ENCODE measurements at regions not wholly inside any gene's neighbourhood (a gene's known extent, or its start where the extent isn't known, plus 50 kb on each side); places are given as distances from the start of the nearest gene placed in this dataset.

DNA sequence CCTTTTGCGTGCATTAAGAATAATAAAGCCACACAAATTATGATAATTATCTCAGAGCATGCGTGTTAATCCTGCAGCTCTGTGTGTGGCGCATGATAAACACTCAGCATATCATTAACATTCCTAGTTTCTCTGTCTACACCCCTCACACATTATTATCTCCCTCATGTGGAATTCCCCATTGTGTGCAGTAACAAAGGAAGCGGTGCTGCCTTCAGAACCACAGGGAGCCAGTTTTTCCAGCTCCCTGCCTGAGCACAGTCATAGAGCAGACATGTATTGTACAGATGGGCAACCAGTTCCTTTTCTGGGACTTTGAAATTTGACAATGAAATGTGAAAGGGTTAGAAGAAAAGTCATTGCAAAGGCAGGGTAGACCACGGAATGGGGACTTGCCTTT, 1365.5 kb upstream of the CDH9 start:
- DNase-seq (ENCODE audit: low spot score), result no peak
- H3K27ac ChIP-seq (ENCODE audit: poor library complexity, severe bottlenecking), result no peak overlapping the region

DNA sequence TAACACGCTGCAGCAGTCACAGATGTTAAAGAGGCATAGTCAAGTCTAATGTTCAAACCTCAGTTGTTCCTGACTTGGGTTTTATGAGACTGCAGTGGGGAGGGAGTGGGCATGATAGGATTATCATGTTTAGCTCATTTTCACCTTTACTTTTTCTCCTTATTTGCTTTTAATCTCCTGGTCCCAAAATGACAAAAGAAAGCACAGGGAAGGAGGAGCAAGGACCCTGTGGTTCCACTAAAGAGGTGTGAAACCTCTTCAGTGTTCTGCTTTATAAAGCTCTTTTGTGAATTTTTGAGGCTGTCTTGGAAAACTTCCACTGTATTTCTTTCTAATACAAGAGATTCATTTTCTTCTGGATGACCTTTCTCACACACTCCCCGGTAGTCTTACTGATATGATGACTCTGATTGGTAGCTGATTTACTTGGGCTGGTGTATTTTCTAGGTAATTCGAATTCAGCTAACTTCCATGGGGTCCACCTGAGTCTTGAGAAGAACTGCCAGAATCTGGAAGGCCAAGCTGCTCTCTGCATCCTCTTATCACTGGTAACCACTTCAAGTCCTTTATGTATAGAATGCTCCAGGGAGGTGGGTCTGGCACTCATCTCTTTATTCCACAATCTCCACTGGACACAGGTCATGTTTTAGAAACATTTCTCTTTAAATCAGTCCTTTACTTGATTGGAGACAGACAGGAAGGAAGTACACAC, 1364.4 kb upstream of the CDH9 start:
- Histone ChIP-seq H3K9me3 (ENCODE audit: severe bottlenecking) (no peaks in the 10 kb centered on the region), H3K4me1 (ENCODE audit: insufficient read depth, poor library complexity, severe bottlenecking) (peaks cover 2% of the 10 kb centered on the region), H3K4me3 (ENCODE audit: severe bottlenecking) (no peak overlapping the region), H3K36me3 (ENCODE audit: low read depth) (no peaks in the 10 kb centered on the region), H3K27ac (ENCODE audit: poor library complexity, severe bottlenecking) (no peak overlapping the region), H3K27me3 (ENCODE audit: insufficient read depth, poor library complexity, severe bottlenecking) (no peaks in the 10 kb centered on the region)
- no peak for ATAC-seq (ENCODE audit: low read depth)
- TF ChIP-seq, protein P1, sequence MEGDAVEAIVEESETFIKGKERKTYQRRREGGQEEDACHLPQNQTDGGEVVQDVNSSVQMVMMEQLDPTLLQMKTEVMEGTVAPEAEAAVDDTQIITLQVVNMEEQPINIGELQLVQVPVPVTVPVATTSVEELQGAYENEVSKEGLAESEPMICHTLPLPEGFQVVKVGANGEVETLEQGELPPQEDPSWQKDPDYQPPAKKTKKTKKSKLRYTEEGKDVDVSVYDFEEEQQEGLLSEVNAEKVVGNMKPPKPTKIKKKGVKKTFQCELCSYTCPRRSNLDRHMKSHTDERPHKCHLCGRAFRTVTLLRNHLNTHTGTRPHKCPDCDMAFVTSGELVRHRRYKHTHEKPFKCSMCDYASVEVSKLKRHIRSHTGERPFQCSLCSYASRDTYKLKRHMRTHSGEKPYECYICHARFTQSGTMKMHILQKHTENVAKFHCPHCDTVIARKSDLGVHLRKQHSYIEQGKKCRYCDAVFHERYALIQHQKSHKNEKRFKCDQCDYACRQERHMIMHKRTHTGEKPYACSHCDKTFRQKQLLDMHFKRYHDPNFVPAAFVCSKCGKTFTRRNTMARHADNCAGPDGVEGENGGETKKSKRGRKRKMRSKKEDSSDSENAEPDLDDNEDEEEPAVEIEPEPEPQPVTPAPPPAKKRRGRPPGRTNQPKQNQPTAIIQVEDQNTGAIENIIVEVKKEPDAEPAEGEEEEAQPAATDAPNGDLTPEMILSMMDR (IDR thresholded peaks at IDR 0.05; ENCODE audit: poor library complexity, severe bottlenecking), result no peak
- DNase-seq (ENCODE audit: low spot score), result no peak

More for the DNA sequence above, 1365.5 kb upstream of the CDH9 start:
- peaks cover 5% of the 10 kb centered on the region for H3K4me1 ChIP-seq (ENCODE audit: insufficient read depth, poor library complexity, severe bottlenecking)
- H3K36me3 ChIP-seq (ENCODE audit: low read depth), result no peaks in the 10 kb centered on the region
- no peak for ATAC-seq (ENCODE audit: low read depth)
- no peak overlapping the region for H3K4me3 ChIP-seq (ENCODE audit: severe bottlenecking)
- TF ChIP-seq, protein P1 (IDR thresholded peaks at IDR 0.05; ENCODE audit: poor library complexity, severe bottlenecking), result no peak
- H3K9me3 ChIP-seq (ENCODE audit: severe bottlenecking), result no peaks in the 10 kb centered on the region
- H3K27me3 ChIP-seq (ENCODE audit: insufficient read depth, poor library complexity, severe bottlenecking), result no peaks in the 10 kb centered on the region

DNA sequence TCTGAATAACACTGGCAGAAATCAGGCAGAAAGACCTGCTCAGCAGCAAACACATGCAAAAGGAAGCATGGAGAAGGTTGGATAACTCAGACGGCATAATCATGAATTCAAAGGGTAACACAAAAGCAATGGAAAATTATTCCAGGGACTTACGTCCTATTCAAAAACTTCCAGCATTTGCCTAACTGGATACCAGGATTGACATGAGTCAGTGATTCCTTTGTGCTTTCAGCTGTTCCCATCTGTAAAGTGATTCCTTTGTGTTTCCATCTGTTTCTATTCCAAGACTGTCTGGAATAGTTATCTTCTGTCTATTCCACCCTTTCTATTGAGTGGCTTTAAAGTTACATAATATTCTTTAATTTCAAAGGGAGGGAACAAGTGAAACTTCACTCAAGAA, 1361.7 kb upstream of the CDH9 start:
- Histone ChIP-seq H3K4me3 (ENCODE audit: severe bottlenecking) (no peak overlapping the region), H3K36me3 (ENCODE audit: low read depth) (no peaks in the 10 kb centered on the region), H3K27ac (ENCODE audit: poor library complexity, severe bottlenecking) (no peak overlapping the region), H3K9me3 (ENCODE audit: severe bottlenecking) (no peaks in the 10 kb centered on the region), H3K4me1 (ENCODE audit: insufficient read depth, poor library complexity, severe bottlenecking) (peaks cover 9% of the 10 kb centered on the region), H3K27me3 (ENCODE audit: insufficient read depth, poor library complexity, severe bottlenecking) (no peaks in the 10 kb centered on the region)
- ATAC-seq (ENCODE audit: low read depth), result no peak
- DNase-seq (ENCODE audit: low spot score), result no peak
- TF ChIP-seq, protein P1 (IDR thresholded peaks at IDR 0.05; ENCODE audit: poor library complexity, severe bottlenecking), result no peak

DNA sequence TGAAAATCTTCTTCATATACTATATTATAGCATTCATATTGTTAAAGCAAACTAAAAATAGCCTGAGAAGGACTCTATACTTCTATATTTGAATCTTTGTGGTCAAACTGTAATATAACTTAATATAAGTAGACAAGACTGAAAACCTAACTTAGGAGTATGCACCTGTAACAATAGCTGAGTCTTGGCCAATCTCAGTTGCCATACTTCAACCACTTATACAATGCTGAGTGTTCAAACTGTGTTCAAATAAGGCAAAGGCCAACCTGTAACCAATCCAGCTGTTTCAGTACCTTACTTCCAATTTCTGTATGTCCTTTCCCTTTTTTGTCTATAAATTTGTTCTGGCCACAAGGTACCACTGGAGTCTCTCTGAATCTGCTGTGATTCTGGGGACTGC, 1360.8 kb upstream of the CDH9 start:
- ATAC-seq (ENCODE audit: low read depth) (no peak), DNase-seq (ENCODE audit: low spot score) (no peak)
- Histone ChIP-seq H3K4me1 (ENCODE audit: insufficient read depth, poor library complexity, severe bottlenecking) (peaks cover 9% of the 10 kb centered on the region), H3K36me3 (ENCODE audit: low read depth) (no peaks in the 10 kb centered on the region), H3K9me3 (ENCODE audit: severe bottlenecking) (no peaks in the 10 kb centered on the region), H3K27ac (ENCODE audit: poor library complexity, severe bottlenecking) (no peak overlapping the region), H3K27me3 (ENCODE audit: insufficient read depth, poor library complexity, severe bottlenecking) (no peaks in the 10 kb centered on the region), H3K4me3 (ENCODE audit: severe bottlenecking) (no peak overlapping the region)
- TF ChIP-seq, protein P1 (IDR thresholded peaks at IDR 0.05; ENCODE audit: poor library complexity, severe bottlenecking), result no peak

DNA sequence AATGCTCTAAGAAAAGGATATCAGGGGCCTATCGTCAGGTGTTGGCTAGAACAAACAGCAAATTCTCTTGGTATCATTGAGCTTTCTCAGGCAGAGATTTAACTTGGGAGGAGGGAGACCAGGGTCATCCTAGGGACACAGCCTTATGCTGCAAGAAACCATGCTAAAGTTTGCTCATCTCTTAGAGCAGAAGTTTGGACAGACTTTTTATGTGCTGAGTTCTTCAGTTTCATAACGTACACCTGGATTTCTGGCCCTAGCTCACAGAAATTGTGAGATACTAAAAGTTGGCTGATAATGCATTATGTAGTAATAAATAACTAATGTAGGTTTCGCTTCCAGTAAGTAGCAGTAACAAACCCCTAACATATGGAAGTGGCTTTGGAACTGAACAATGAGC, 1359.8 kb upstream of the CDH9 start:
- Histone ChIP-seq H3K36me3 (ENCODE audit: low read depth) (no peaks in the 10 kb centered on the region), H3K4me1 (ENCODE audit: insufficient read depth, poor library complexity, severe bottlenecking) (peaks cover 9% of the 10 kb centered on the region), H3K4me3 (ENCODE audit: severe bottlenecking) (no peak overlapping the region), H3K9me3 (ENCODE audit: severe bottlenecking) (no peaks in the 10 kb centered on the region), H3K27ac (ENCODE audit: poor library complexity, severe bottlenecking) (no peak overlapping the region), H3K27me3 (ENCODE audit: insufficient read depth, poor library complexity, severe bottlenecking) (no peaks in the 10 kb centered on the region)
- ATAC-seq (ENCODE audit: low read depth), result no peak
- no peak for DNase-seq (ENCODE audit: low spot score)
- TF ChIP-seq, protein P1 (IDR thresholded peaks at IDR 0.05; ENCODE audit: poor library complexity, severe bottlenecking), result no peak
